Stimulated activated naive B cell treated with anti-CD40 and anti-IgM and Interleukin-4, amounts not matched to agents 10 μg/mL and 1 μg/mL and 100 μg/mL, for 72 hours (primary cell): ENCODE measurements at regions not wholly inside any gene's neighbourhood (a gene's known extent, or its start where the extent isn't known, plus 50 kb on each side); places are given as distances from the start of the nearest gene placed in this dataset.
"Not testable (repeated sequence)": the region's sequence is repeated elsewhere in the genome, so short reads cannot be mapped to it uniquely, and the experiment has no call there.

Experiments used
- ATAC-seq, 2 donors: fragments of 150-1000 bp; cut with Tn5 transposase; replicated peaks; 2 replicates each; pipeline ENCODE4 v1.10.0; 2021; ENCODE audit warnings: moderate library complexity in 1 of 2
- DNase-seq: peaks from one replicate; pipeline ENCODE4 v3.0.0; 2021
- H3K27ac Mint-ChIP-seq: one replicate; pipeline ENCODE4 v1.8.0; 2022; ENCODE audit warnings: mild to moderate bottlenecking, mixed read lengths
- H3K27me3 Mint-ChIP-seq, 2 donors: one replicate each; pipeline ENCODE4 v1.8.0; 2022; ENCODE audit warnings: mixed read lengths in 2 of 2
- H3K36me3 Mint-ChIP-seq, 2 donors: one replicate each; pipeline ENCODE4 v1.8.0; 2022; ENCODE audit warnings: mixed read lengths in 2 of 2, mild to moderate bottlenecking in 1 of 2
- H3K4me1 Mint-ChIP-seq, 2 donors: one replicate each; pipeline ENCODE4 v1.8.0; 2022; ENCODE audit warnings: mixed read lengths in 2 of 2, mild to moderate bottlenecking in 1 of 2
- H3K4me3 Mint-ChIP-seq, 2 donors: one replicate each; pipeline ENCODE4 v1.8.0; 2022; ENCODE audit warnings: mild to moderate bottlenecking in 2 of 2, mixed read lengths in 2 of 2, moderate library complexity in 1 of 2
- H3K9me3 Mint-ChIP-seq, 2 donors: one replicate each; pipeline ENCODE4 v1.8.0; 2022; ENCODE audit warnings: mixed read lengths in 2 of 2, mild to moderate bottlenecking in 1 of 2

DNA sequence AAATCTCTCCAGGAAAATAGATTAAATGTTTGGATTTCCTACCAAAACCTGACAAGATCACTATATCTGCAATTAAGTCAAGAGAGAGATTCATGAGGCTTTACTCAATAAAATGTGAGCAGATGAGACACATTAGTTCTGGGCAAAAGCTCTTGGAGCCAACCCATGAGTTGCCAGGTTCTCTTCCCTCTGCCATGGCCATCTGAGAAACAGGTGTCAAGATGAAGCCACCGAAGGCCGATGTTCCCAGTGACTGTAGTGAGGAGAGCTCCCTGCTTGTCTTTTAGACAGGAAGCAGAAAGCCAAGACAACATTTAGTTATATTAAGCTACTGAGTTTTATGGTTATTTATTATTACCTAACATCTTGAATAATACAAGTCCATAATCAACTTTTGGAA is 1068.7 kb downstream of the STPG2 start:
- no peaks in the 10 kb centered on the region for H3K36me3 Mint-ChIP-seq
- H3K27ac Mint-ChIP-seq = no peak overlapping the region
- H3K9me3 Mint-ChIP-seq = peaks cover 0 to 4% of the 10 kb centered on the region in 2 donors
- no peak overlapping the region for H3K4me3 Mint-ChIP-seq
- no peaks in the 10 kb centered on the region for H3K4me1 Mint-ChIP-seq
- no peak for DNase-seq
- H3K27me3 Mint-ChIP-seq = no peaks in the 10 kb centered on the region
- ATAC-seq = no peak

DNA sequence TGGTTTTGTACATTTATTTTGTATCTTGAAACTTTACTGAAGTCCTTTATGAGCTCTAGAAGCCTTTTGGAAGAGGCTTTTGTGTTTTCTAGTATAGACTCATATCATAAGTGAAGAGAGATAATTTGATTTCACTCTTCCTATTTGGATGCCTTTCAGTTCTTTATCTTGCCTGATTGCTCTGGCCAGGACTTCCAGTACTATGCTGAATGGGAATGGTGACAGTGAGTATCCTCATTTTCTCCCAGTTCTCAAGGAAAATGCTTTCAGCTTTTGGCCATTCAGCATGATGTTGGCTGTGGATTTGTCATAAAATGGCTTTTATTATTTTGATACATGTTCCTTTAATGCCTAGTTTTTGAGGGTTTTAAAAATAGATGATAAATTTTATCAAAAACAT is 1061.3 kb downstream of the STPG2 start:
- ATAC-seq (no peak), DNase-seq (no peak)
- Mint-ChIP-seq H3K9me3 (peaks cover 4 to 6% of the 10 kb centered on the region in 2 donors), H3K4me1 (no peaks in the 10 kb centered on the region), H3K27ac (no peak overlapping the region), H3K36me3 (no peaks in the 10 kb centered on the region), H3K4me3 (no peak overlapping the region), H3K27me3 (no peaks in the 10 kb centered on the region)

DNA sequence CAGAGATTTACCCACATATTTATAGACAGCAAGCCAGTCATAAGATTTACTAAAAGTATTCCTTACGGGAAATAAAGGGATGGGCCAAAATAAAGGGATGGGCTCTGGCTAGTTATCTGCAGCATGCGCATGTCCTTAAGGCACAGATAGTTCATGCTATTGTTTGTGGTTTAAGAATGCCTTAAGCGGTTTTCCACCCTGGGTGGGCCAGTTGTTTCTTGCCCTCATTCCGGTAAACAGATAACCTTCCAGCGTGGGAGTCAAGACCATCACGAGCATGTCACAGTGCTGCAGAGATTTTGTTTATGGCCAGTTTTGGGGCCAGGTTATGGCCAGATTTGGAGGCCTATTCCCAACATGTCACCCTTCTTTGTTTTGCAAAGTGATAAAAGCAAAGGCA is 1046.2 kb downstream of the STPG2 start:
- ATAC-seq, H3K36me3 Mint-ChIP-seq, H3K27me3 Mint-ChIP-seq, H3K4me1 Mint-ChIP-seq, H3K27ac Mint-ChIP-seq, DNase-seq, H3K9me3 Mint-ChIP-seq, H3K4me3 Mint-ChIP-seq: not testable (repeated sequence)

DNA sequence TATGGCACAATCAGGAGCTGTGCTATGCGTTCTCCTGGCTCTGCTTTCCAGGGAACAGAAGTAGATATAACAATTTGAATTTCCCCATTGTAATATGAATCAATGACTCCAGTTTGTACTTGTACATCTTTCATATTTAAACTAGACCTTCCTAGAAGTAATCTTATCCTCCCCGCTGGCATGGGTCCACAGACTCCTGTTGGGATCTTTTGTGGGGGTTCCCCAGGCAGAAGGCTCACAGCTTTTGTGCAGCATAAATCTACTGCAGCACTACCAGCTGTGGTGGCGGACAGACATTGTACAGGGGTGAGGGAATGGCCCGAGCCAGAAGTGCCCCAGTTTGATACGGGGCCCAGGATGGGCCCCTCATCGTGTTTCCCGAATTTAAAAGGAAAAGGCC is 1042.1 kb downstream of the STPG2 start:
- not testable (repeated sequence) for DNase-seq, ATAC-seq, H3K4me3 Mint-ChIP-seq, H3K36me3 Mint-ChIP-seq, H3K27me3 Mint-ChIP-seq, H3K9me3 Mint-ChIP-seq, H3K4me1 Mint-ChIP-seq, H3K27ac Mint-ChIP-seq

DNA sequence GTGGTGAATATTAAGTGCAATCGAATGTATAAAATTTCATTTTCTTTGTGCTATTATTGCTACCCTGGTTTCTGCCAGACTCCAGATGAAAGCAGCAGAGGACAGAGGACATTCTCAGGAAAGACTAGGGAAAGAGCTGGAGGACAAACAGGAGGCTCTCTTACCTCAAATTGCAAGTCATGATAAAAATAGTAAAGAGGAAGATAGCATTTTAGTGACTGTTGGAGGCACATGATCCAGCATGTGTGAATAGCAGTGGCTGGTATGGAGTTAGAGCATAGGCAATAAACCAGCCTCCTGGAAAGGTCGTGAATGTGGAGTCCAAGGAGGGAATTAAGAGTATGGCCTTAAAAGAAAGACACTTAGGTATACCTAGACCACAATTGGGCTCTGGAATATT is 1040.0 kb downstream of the STPG2 start:
- Mint-ChIP-seq H3K27ac (no peak overlapping the region), H3K36me3 (no peaks in the 10 kb centered on the region), H3K4me1 (no peaks in the 10 kb centered on the region), H3K9me3 (peaks cover 0 to 6% of the 10 kb centered on the region in 2 donors), H3K27me3 (no peaks in the 10 kb centered on the region), H3K4me3 (no peak overlapping the region)
- ATAC-seq (no peak), DNase-seq (no peak)

DNA sequence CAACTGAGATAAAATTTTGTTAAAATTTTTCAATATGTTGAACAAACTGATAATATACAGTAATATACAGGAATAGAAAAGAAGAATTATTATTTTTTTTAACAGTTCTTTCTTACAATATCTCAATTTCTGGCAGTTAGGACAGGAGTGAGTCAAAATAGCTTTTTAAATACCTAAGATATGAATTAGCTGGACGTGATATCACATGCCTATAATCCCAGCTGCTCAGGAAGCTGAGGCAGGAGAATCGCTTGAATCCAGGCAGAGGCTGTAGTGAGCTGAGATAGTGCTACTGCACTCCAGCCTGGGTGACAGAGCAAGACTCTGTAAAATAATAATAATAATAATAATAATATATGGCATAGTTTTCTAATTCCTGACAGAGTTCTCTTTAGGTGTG is 1039.3 kb downstream of the STPG2 start:
- Mint-ChIP-seq H3K36me3 (no peaks in the 10 kb centered on the region), H3K9me3 (peaks cover 0 to 4% of the 10 kb centered on the region in 2 donors), H3K27ac (no peak overlapping the region), H3K27me3 (no peaks in the 10 kb centered on the region), H3K4me3 (no peak overlapping the region), H3K4me1 (no peaks in the 10 kb centered on the region)
- ATAC-seq (no peak), DNase-seq (no peak)

DNA sequence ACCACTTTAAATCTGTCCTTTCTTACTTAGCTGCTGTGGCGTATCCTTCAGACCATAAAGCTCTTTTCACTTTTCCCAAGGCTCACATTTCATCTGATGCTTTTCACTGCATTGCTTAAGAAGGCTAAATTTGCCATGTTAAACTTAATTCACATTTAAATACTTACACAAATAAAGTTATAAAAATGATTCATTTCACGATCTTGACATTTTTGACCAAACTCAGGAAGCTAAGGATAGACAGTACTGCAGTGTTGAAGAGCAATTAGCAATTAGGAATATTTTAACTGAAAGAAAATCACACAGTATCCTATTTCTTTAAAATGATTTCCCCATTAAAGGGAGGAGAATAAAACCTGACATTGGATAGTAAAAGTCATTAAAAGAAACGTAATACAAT is 1038.6 kb downstream of the STPG2 start:
- DNase-seq = no peak
- H3K9me3 Mint-ChIP-seq = peaks cover 0 to 4% of the 10 kb centered on the region in 2 donors
- H3K27ac Mint-ChIP-seq = no peak overlapping the region
- no peaks in the 10 kb centered on the region for H3K4me1 Mint-ChIP-seq
- no peak overlapping the region for H3K4me3 Mint-ChIP-seq
- no peaks in the 10 kb centered on the region for H3K36me3 Mint-ChIP-seq
- ATAC-seq = no peak
- no peaks in the 10 kb centered on the region for H3K27me3 Mint-ChIP-seq

DNA sequence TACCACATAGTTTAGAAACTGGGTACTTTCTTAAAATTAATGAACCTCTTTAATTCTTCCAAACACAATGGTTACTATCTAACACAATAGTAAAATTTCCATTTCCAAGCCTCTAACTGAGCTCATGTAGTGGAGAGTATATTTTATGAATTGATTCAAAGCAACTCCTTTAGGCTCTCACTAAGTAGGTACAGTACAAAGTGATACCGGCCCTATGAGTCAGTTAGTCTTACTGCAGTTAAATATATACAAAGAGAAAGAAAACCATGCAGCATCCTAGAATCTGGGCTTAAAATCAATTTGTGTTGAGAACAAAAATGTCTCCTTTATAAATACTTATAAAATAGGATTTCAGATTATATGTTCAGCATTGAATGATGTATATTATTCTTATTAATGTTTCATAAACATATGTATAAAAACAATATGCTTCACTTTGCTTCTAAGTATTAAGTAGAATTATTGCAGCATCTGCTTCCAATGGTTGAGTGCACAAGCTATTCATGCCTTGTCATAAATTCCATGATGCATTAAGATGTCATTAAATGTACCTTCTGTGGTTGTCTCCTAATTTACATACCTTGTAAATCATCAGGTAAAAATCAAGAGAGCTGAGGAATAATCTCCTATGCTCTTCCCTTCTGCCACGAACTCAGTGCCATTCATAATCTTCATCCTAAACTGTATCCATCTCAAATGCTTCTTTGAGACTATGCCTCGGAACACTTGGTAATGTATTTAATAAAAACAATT is 1037.8 kb downstream of the STPG2 start:
- H3K9me3 Mint-ChIP-seq = peaks cover 0 to 4% of the 10 kb centered on the region in 2 donors
- ATAC-seq = no peak
- DNase-seq = no peak
- H3K4me3 Mint-ChIP-seq = no peak overlapping the region
- no peak overlapping the region for H3K27ac Mint-ChIP-seq
- H3K4me1 Mint-ChIP-seq = no peaks in the 10 kb centered on the region
- no peaks in the 10 kb centered on the region for H3K36me3 Mint-ChIP-seq
- H3K27me3 Mint-ChIP-seq = no peaks in the 10 kb centered on the region

DNA sequence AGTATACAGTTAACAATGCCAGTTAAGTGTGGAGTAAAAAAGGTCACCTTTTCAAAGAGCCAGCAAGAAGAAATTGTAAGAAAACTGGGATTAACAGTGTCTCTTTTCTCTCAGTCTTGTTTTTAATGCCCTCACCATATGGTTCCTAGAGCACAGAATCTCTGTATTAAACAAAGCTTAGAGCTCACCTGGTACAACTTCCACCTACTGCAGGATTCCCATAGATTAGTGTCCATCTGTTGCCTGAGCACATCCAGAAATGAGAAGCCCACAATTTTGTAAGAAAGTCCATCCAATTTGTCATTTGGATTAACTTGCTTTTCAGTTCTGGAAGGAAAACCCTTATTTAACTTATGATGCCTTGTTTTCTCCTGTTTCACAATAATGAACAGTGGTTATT is 1037.1 kb downstream of the STPG2 start:
- no peak for DNase-seq

DNA sequence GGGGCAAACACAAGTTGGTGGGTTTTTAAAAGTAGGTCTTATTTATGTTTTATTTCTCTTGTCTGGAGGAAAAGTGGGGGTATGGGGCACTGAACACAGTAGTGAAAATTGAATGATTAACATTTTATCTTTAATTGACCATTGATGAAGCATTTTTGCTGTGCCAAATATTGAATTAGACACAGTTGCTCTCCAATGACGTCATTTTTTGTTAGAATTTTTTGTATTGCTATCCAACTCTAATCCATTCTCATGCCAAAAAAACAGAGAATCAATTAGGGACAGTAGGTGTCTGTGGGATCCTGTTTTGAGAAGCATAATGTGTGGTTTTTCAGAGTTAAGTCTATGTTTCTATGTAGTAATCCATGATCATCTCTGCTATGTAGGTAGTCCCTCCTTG is 1032.8 kb downstream of the STPG2 start:
- Mint-ChIP-seq H3K4me3 (no peak overlapping the region), H3K36me3 (no peaks in the 10 kb centered on the region), H3K4me1 (no peaks in the 10 kb centered on the region), H3K27ac (no peak overlapping the region), H3K27me3 (no peaks in the 10 kb centered on the region), H3K9me3 (no peaks in the 10 kb centered on the region)
- no peak for DNase-seq
- ATAC-seq = no peak

More for the DNA sequence above, 1037.1 kb downstream of the STPG2 start:
- Mint-ChIP-seq H3K4me1 (no peaks in the 10 kb centered on the region), H3K4me3 (no peak overlapping the region), H3K27ac (no peak overlapping the region), H3K9me3 (peaks cover 0 to 3% of the 10 kb centered on the region in 2 donors), H3K36me3 (no peaks in the 10 kb centered on the region), H3K27me3 (no peaks in the 10 kb centered on the region)
- no peak for ATAC-seq

DNA sequence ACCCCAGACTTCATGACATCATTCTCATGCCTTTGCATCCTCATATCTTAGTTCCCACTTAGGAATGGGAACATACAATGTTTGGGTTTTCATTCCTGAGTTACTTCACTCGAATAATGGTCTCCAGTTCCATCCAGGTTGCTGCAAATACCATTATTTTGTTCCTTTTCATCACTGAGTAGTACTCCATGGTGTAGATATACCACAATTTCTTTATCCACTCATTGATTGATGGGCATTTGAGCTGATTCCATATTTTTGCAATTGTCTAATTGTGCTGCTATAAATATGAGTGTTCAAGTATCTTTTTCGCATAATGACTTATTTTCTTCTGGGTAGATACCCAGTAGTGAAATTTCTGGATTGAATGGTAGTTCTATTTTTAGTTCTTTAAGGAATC is 1026.8 kb downstream of the STPG2 start:
- H3K36me3 Mint-ChIP-seq = no peaks in the 10 kb centered on the region
- H3K4me3 Mint-ChIP-seq = no peak overlapping the region
- DNase-seq (no peak), ATAC-seq (no peak)
- no peaks in the 10 kb centered on the region for H3K4me1 Mint-ChIP-seq
- no peak overlapping the region for H3K27ac Mint-ChIP-seq
- peaks cover 0 to 9% of the 10 kb centered on the region in 2 donors for H3K9me3 Mint-ChIP-seq
- no peaks in the 10 kb centered on the region for H3K27me3 Mint-ChIP-seq

DNA sequence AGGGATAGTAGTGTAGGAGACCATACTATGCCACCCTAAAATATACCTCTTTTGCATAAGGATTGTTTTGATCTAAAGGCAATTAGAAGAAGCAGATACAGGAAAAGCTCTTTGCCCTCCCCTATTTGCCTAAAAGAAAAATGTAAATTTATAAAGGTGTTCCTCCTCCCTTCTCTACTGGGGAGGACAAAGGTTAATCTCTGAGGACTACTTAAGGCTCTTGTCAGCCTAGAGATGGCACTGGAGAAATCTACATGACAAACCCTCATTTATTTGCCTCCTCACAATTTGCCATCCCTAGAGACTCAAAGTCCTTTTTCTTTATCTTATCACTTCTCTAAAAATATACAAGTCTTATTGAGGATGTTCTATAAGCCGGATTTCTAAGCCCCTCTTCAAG is 1021.8 kb downstream of the STPG2 start:
- H3K4me3 Mint-ChIP-seq = no peak overlapping the region
- H3K27me3 Mint-ChIP-seq = no peaks in the 10 kb centered on the region
- DNase-seq (no peak), ATAC-seq (no peak)
- no peak overlapping the region for H3K27ac Mint-ChIP-seq
- H3K36me3 Mint-ChIP-seq = no peaks in the 10 kb centered on the region
- H3K4me1 Mint-ChIP-seq = no peaks in the 10 kb centered on the region
- peaks cover 14% of the 10 kb centered on the region in 2 donors for H3K9me3 Mint-ChIP-seq

DNA sequence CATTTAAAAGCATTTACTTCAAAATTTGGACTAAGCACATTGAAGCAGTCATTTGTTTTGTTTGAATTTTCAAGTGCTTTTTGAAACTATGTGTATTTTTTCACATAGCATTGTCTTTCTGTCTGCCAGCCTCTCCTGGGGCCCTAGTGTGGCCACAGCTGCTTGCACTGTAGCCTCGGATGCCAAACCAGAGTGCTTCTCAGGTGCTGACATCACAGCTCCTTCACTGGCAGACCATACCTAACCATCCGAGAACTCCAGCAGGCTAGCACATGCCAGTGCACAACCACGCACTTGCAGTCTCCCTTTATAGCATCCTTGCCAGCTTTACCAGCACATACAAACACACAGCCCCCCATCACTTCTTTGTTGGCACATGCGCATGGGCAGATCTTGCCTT is 1019.7 kb downstream of the STPG2 start:
- DNase-seq (no peak), ATAC-seq (no peak)
- Mint-ChIP-seq H3K4me1 (no peaks in the 10 kb centered on the region), H3K9me3 (peaks cover 15 to 25% of the 10 kb centered on the region in 2 donors), H3K27me3 (no peaks in the 10 kb centered on the region), H3K36me3 (no peaks in the 10 kb centered on the region), H3K4me3 (no peak overlapping the region), H3K27ac (no peak overlapping the region)

DNA sequence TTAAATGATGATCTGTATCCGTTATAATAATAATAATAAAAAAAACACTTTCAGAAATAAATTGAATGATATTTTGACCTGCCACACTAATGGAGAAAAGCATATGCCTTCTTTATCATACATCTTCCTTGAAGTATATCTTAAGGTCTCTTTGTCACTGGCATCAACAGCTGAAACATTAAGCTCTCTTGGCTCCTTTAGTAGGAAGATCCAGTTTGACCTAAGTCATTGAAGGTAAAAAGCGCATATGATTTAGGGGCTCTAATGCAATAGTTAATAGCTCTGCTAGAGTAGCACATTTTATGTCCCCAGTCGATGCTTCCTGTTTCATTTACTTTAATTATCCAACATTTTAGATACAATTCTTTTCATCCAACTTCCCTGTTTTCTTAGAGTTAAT is 1010.8 kb downstream of the STPG2 start:
- ATAC-seq (no peak), DNase-seq (no peak)
- Mint-ChIP-seq H3K4me3 (no peak overlapping the region), H3K4me1 (no peaks in the 10 kb centered on the region), H3K36me3 (no peaks in the 10 kb centered on the region), H3K9me3 (peaks cover 14 to 15% of the 10 kb centered on the region in 2 donors), H3K27ac (no peak overlapping the region), H3K27me3 (no peaks in the 10 kb centered on the region)

DNA sequence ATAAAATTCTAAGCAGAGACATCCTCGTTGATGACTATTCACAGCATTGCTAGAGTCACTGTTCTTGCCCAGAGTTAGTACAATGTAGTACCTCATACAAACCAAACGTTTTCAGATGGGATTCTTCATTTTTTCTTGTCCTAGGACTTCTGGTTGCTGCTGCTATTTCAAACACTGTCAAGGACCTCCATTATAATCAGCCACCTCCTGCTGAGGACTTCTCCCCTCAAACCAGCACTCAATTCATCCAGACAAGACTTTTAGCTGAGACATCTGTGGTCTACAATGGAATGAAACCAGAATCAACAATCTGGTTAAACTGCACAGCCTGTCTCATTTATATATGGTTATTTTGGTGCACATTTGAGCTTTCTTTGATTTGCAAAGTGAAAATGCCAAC is 1008.8 kb downstream of the STPG2 start:
- no peak for ATAC-seq
- Mint-ChIP-seq H3K4me3 (no peak overlapping the region), H3K9me3 (peaks cover 20 to 25% of the 10 kb centered on the region in 2 donors), H3K27ac (no peak overlapping the region), H3K27me3 (no peaks in the 10 kb centered on the region), H3K36me3 (no peaks in the 10 kb centered on the region), H3K4me1 (no peaks in the 10 kb centered on the region)
- no peak for DNase-seq

DNA sequence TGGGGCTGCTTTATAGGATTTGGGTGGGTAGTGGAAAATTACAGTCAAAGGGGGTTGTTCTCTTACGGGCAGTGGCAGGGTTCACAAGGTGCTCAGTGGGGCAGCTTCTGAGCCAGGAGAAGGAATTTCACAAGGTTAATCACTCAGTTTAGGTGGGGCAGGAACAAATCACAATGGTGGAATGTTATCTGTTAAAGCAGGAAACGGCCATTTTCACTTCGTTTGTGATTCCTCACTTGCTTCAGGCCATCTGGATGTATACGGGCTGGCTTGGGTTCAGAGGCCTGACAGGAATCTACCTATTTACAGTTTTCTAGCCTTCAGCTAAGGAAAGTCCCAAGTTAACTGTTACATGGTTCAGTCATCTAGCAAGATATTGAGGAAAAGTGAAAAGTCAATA is 1003.5 kb downstream of the STPG2 start:
- Mint-ChIP-seq H3K4me1 (no peaks in the 10 kb centered on the region), H3K27me3 (no peaks in the 10 kb centered on the region), H3K36me3 (no peaks in the 10 kb centered on the region), H3K27ac (no peak overlapping the region), H3K9me3 (peaks cover 24 to 28% of the 10 kb centered on the region in 2 donors), H3K4me3 (no peak overlapping the region)
- DNase-seq (no peak), ATAC-seq (no peak)
